ENCODE measurements at regions not wholly inside any gene's neighbourhood (a gene's known extent, or its start where the extent isn't known, plus 50 kb on each side); places are given as distances from the start of the nearest gene placed in this dataset.

- Histone ChIP-seq H3K4me3 (ENCODE audit: low read length) (no peak overlapping the region), H3K27me3 (ENCODE audit: control insufficient read depth, insufficient read depth, low read length) (no peaks in the 10 kb centered on the region), H3K4me1 (ENCODE audit: control insufficient read depth, insufficient read depth, low read length) (no peaks in the 10 kb centered on the region), H3K36me3 (ENCODE audit: control insufficient read depth, insufficient read depth, low read length) (no peaks in the 10 kb centered on the region), H3K9ac (ENCODE audit: low read length) (no peak overlapping the region), H3K9me3 (ENCODE audit: control insufficient read depth, low read length) (no peaks in the 10 kb centered on the region)
These were observed 1276.0 kb downstream of the EFNB2 start for GRCh38 chr13:105259426-105259825.

GRCh38 chr13:105255472-105255871, 1280.0 kb downstream of the EFNB2 start:
- Histone ChIP-seq H3K9ac (ENCODE audit: low read length) (no peak overlapping the region), H3K27me3 (ENCODE audit: control insufficient read depth, insufficient read depth, low read length) (no peaks in the 10 kb centered on the region), H3K4me1 (ENCODE audit: control insufficient read depth, insufficient read depth, low read length) (no peaks in the 10 kb centered on the region), H3K9me3 (ENCODE audit: control insufficient read depth, low read length) (no peaks in the 10 kb centered on the region), H3K36me3 (ENCODE audit: control insufficient read depth, insufficient read depth, low read length) (no peaks in the 10 kb centered on the region), H3K4me3 (ENCODE audit: low read length) (no peak overlapping the region)

GRCh38 chr13:105251293-105251692, 1284.2 kb downstream of the EFNB2 start:
- Histone ChIP-seq H3K4me1 (ENCODE audit: control insufficient read depth, insufficient read depth, low read length) (no peaks in the 10 kb centered on the region), H3K4me3 (ENCODE audit: low read length) (no peak overlapping the region), H3K36me3 (ENCODE audit: control insufficient read depth, insufficient read depth, low read length) (no peaks in the 10 kb centered on the region), H3K9me3 (ENCODE audit: control insufficient read depth, low read length) (no peaks in the 10 kb centered on the region), H3K9ac (ENCODE audit: low read length) (no peak overlapping the region), H3K27me3 (ENCODE audit: control insufficient read depth, insufficient read depth, low read length) (no peaks in the 10 kb centered on the region)

- no peaks in the 10 kb centered on the region for H3K4me1 ChIP-seq (ENCODE audit: control insufficient read depth, insufficient read depth, low read length)
- H3K36me3 ChIP-seq (ENCODE audit: control insufficient read depth, insufficient read depth, low read length): no peaks in the 10 kb centered on the region
- H3K9ac ChIP-seq (ENCODE audit: low read length): no peak overlapping the region
- no peaks in the 10 kb centered on the region for H3K27me3 ChIP-seq (ENCODE audit: control insufficient read depth, insufficient read depth, low read length)
- H3K9me3 ChIP-seq (ENCODE audit: control insufficient read depth, low read length): no peaks in the 10 kb centered on the region
- H3K4me3 ChIP-seq (ENCODE audit: low read length): no peak overlapping the region
These were observed 1287.6 kb downstream of the EFNB2 start for GRCh38 chr13:105247830-105248229.

GRCh38 chr13:105240371-105240770, 1295.1 kb downstream of the EFNB2 start:
- Histone ChIP-seq H3K36me3 (ENCODE audit: control insufficient read depth, insufficient read depth, low read length) (no peaks in the 10 kb centered on the region), H3K27me3 (ENCODE audit: control insufficient read depth, insufficient read depth, low read length) (no peaks in the 10 kb centered on the region), H3K4me3 (ENCODE audit: low read length) (no peak overlapping the region), H3K9me3 (ENCODE audit: control insufficient read depth, low read length) (no peaks in the 10 kb centered on the region), H3K9ac (ENCODE audit: low read length) (no peak overlapping the region), H3K4me1 (ENCODE audit: control insufficient read depth, insufficient read depth, low read length) (no peaks in the 10 kb centered on the region)

GRCh38 chr13:105232439-105232838, 1303.0 kb downstream of the EFNB2 start:
- Histone ChIP-seq H3K4me3 (ENCODE audit: low read length) (no peak overlapping the region), H3K9me3 (ENCODE audit: control insufficient read depth, low read length) (no peaks in the 10 kb centered on the region), H3K27me3 (ENCODE audit: control insufficient read depth, insufficient read depth, low read length) (no peaks in the 10 kb centered on the region), H3K36me3 (ENCODE audit: control insufficient read depth, insufficient read depth, low read length) (no peaks in the 10 kb centered on the region), H3K4me1 (ENCODE audit: control insufficient read depth, insufficient read depth, low read length) (no peaks in the 10 kb centered on the region), H3K9ac (ENCODE audit: low read length) (no peak overlapping the region)

- H3K27me3 ChIP-seq (ENCODE audit: control insufficient read depth, insufficient read depth, low read length): no peaks in the 10 kb centered on the region
- H3K9me3 ChIP-seq (ENCODE audit: control insufficient read depth, low read length): no peaks in the 10 kb centered on the region
- H3K36me3 ChIP-seq (ENCODE audit: control insufficient read depth, insufficient read depth, low read length): no peaks in the 10 kb centered on the region
- no peaks in the 10 kb centered on the region for H3K4me1 ChIP-seq (ENCODE audit: control insufficient read depth, insufficient read depth, low read length)
- no peak overlapping the region for H3K9ac ChIP-seq (ENCODE audit: low read length)
- H3K4me3 ChIP-seq (ENCODE audit: low read length): no peak overlapping the region
These were observed 1303.5 kb downstream of the EFNB2 start for GRCh38 chr13:105232006-105232405.

- no peak overlapping the region for H3K9ac ChIP-seq (ENCODE audit: low read length)
- H3K4me3 ChIP-seq (ENCODE audit: low read length): no peak overlapping the region
- no peaks in the 10 kb centered on the region for H3K9me3 ChIP-seq (ENCODE audit: control insufficient read depth, low read length)
- no peaks in the 10 kb centered on the region for H3K4me1 ChIP-seq (ENCODE audit: control insufficient read depth, insufficient read depth, low read length)
- H3K27me3 ChIP-seq (ENCODE audit: control insufficient read depth, insufficient read depth, low read length): no peaks in the 10 kb centered on the region
- H3K36me3 ChIP-seq (ENCODE audit: control insufficient read depth, insufficient read depth, low read length): no peaks in the 10 kb centered on the region
These were observed 1303.9 kb downstream of the EFNB2 start for GRCh38 chr13:105231579-105231978.

GRCh38 chr13:105220881-105221280, 1314.6 kb downstream of the EFNB2 start:
- Histone ChIP-seq H3K9me3 (ENCODE audit: control insufficient read depth, low read length) (no peaks in the 10 kb centered on the region), H3K9ac (ENCODE audit: low read length) (no peak overlapping the region), H3K36me3 (ENCODE audit: control insufficient read depth, insufficient read depth, low read length) (no peaks in the 10 kb centered on the region), H3K4me3 (ENCODE audit: low read length) (no peak overlapping the region), H3K4me1 (ENCODE audit: control insufficient read depth, insufficient read depth, low read length) (no peaks in the 10 kb centered on the region), H3K27me3 (ENCODE audit: control insufficient read depth, insufficient read depth, low read length) (no peaks in the 10 kb centered on the region)

- no peaks in the 10 kb centered on the region for H3K27me3 ChIP-seq (ENCODE audit: control insufficient read depth, insufficient read depth, low read length)
- no peak overlapping the region for H3K4me3 ChIP-seq (ENCODE audit: low read length)
- no peaks in the 10 kb centered on the region for H3K36me3 ChIP-seq (ENCODE audit: control insufficient read depth, insufficient read depth, low read length)
- H3K4me1 ChIP-seq (ENCODE audit: control insufficient read depth, insufficient read depth, low read length): no peaks in the 10 kb centered on the region
- H3K9me3 ChIP-seq (ENCODE audit: control insufficient read depth, low read length): no peaks in the 10 kb centered on the region
- no peak overlapping the region for H3K9ac ChIP-seq (ENCODE audit: low read length)
These were observed 1315.4 kb downstream of the EFNB2 start for GRCh38 chr13:105220063-105220462.

GRCh38 chr13:105219651-105220050, 1315.8 kb downstream of the EFNB2 start:
- Histone ChIP-seq H3K4me1 (ENCODE audit: control insufficient read depth, insufficient read depth, low read length) (no peaks in the 10 kb centered on the region), H3K9ac (ENCODE audit: low read length) (no peak overlapping the region), H3K27me3 (ENCODE audit: control insufficient read depth, insufficient read depth, low read length) (no peaks in the 10 kb centered on the region), H3K9me3 (ENCODE audit: control insufficient read depth, low read length) (no peaks in the 10 kb centered on the region), H3K4me3 (ENCODE audit: low read length) (no peak overlapping the region), H3K36me3 (ENCODE audit: control insufficient read depth, insufficient read depth, low read length) (no peaks in the 10 kb centered on the region)

GRCh38 chr13:105213512-105213911, 1322.0 kb downstream of the EFNB2 start:
- Histone ChIP-seq H3K9ac (ENCODE audit: low read length) (no peak overlapping the region), H3K27me3 (ENCODE audit: control insufficient read depth, insufficient read depth, low read length) (no peaks in the 10 kb centered on the region), H3K9me3 (ENCODE audit: control insufficient read depth, low read length) (no peaks in the 10 kb centered on the region), H3K4me3 (ENCODE audit: low read length) (no peak overlapping the region), H3K4me1 (ENCODE audit: control insufficient read depth, insufficient read depth, low read length) (no peaks in the 10 kb centered on the region), H3K36me3 (ENCODE audit: control insufficient read depth, insufficient read depth, low read length) (no peaks in the 10 kb centered on the region)

- no peaks in the 10 kb centered on the region for H3K36me3 ChIP-seq (ENCODE audit: control insufficient read depth, insufficient read depth, low read length)
- no peaks in the 10 kb centered on the region for H3K4me1 ChIP-seq (ENCODE audit: control insufficient read depth, insufficient read depth, low read length)
- no peak overlapping the region for H3K4me3 ChIP-seq (ENCODE audit: low read length)
- H3K9me3 ChIP-seq (ENCODE audit: control insufficient read depth, low read length): no peaks in the 10 kb centered on the region
- no peak overlapping the region for H3K9ac ChIP-seq (ENCODE audit: low read length)
- no peaks in the 10 kb centered on the region for H3K27me3 ChIP-seq (ENCODE audit: control insufficient read depth, insufficient read depth, low read length)
These were observed 1327.7 kb downstream of the EFNB2 start for GRCh38 chr13:105207572-105208293.
